LNCaP clone FGC (cell line): ENCODE measurements at regions not wholly inside any gene's neighbourhood (a gene's known extent, or its start where the extent isn't known, plus 50 kb on each side); places are given as distances from the start of the nearest gene placed in this dataset.

Experiments
- DNase-seq: peaks from one replicate; pipeline ENCODE4 v3.0.0-alpha.2; 2011; ENCODE audit warnings: low read depth
- H3K4me3 ChIP-seq: 2 replicates; pipeline ENCODE4 v1.5.1; 2011; ENCODE audit warnings: mild to moderate bottlenecking, low read depth, low read length, control low read depth
- TF ChIP-seq, protein P1 (sequence below): IDR thresholded peaks from 2 replicates; pipeline ENCODE4 v1.5.1; 2012; ENCODE audit warnings: mild to moderate bottlenecking; ENCODE audit not compliant: control insufficient read depth, insufficient read depth; ENCODE audit errors: extremely low read depth

DNA sequence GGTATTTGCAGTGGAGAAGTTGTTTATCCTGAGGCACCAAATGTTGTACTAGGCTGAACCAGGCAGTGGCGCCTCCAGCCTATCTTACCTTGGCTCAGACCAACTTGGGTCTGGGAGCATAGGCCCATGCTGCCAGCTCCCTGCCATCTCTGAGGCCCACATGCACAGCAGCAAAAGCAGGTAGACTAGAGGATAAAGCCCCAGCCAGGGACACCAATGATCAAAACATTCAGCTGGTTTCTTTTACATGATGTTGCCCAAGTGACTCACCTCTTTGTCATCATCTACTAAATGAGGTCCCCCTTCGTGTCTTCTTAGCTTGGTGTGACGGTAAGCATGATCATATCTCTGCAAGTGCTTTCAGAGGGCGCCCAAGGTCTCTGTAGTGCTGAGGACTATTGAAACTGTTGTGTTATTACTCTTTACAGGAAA is 112.1 kb upstream of the DRD2 start:
- DNase-seq = no peak
- TF ChIP-seq, protein P1, sequence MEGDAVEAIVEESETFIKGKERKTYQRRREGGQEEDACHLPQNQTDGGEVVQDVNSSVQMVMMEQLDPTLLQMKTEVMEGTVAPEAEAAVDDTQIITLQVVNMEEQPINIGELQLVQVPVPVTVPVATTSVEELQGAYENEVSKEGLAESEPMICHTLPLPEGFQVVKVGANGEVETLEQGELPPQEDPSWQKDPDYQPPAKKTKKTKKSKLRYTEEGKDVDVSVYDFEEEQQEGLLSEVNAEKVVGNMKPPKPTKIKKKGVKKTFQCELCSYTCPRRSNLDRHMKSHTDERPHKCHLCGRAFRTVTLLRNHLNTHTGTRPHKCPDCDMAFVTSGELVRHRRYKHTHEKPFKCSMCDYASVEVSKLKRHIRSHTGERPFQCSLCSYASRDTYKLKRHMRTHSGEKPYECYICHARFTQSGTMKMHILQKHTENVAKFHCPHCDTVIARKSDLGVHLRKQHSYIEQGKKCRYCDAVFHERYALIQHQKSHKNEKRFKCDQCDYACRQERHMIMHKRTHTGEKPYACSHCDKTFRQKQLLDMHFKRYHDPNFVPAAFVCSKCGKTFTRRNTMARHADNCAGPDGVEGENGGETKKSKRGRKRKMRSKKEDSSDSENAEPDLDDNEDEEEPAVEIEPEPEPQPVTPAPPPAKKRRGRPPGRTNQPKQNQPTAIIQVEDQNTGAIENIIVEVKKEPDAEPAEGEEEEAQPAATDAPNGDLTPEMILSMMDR = no peak
- H3K4me3 ChIP-seq = no peak overlapping the region

DNA sequence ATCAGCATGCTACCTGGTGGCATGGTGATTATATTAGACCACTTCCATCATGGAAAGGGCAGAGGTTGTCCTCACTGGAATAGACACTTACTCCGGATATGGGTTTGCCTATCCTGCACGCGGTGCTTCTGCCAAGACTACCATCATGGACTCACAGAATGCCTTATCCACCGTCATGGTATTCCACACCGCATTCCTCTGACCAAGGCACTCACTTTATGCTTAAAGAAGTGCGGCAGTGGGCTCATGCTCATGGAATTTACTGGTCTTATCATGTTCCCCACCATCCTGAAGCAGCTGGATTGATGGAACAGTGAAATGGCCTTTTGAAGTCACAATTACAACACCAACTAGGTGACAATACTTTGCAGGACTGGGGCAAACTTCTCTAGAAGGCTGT is 109.2 kb upstream of the DRD2 start:
- no peak overlapping the region for H3K4me3 ChIP-seq
- TF ChIP-seq, protein P1 = no peak
- no peak for DNase-seq

DNA sequence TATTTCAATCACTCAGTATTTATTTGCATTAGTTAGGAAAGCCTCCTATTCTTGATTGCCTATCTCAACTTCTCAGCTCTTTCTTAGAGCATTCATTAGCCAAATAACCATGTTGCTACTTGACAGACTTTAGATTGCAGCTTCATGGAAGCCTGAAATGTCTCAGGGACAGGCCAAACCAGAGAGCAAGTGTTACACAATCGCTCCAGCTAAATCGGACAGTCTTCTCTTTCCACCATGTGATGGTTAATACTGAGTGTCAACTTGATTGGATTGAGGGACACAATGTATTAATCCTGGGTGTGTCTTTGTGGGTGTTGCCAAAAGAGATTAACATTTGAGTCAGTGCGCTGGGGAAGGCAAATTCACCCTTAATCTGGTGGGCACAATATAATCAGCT is 106.5 kb upstream of the DRD2 start:
- H3K4me3 ChIP-seq = no peak overlapping the region
- DNase-seq = no peak
- TF ChIP-seq, protein P1 = no peak

GRCh38 chr11:113579292-113579940 is 104.2 kb upstream of the DRD2 start:
- DNase-seq = no peak
- TF ChIP-seq, protein P1 = no peak
- no peak overlapping the region for H3K4me3 ChIP-seq

- TF ChIP-seq, protein P1 = no peak
- DNase-seq = no peak
- H3K4me3 ChIP-seq = no peak overlapping the region
Observed at GRCh38 chr11:113578715-113579250, 103.6 kb upstream of the DRD2 start.

DNA sequence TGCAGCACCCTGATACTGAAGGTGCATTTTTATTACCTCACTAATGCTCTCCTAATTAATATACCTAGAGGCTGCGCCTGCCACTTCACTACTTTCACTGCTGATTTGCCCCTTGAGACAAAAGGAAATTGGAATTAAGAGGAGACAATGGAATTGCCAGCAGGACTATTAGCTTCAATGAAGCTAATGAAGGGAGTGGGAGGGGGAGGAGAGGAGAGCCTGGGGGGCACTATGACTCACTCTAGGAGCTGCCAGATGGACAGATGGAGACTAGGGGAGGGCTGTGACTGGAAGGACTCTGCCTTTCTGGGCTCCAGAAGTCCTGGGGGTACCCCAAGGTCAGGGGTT is 102.8 kb upstream of the DRD2 start:
- no peak for DNase-seq
- TF ChIP-seq, protein P1 = no peak
- no peak overlapping the region for H3K4me3 ChIP-seq
